A549 (cell line): ENCODE measurements at regions not wholly inside any gene's neighbourhood (a gene's known extent, or its start where the extent isn't known, plus 50 kb on each side); places are given as distances from the start of the nearest gene placed in this dataset.

Experiments used
- BCL3 ChIP-seq: fragments of >200 bp; sonication (Bioruptor Twin); formaldehyde crosslinking; IDR thresholded peaks from 3 replicates; pipeline ENCODE4 v1.6.1; 2016
- CEBPB ChIP-seq, 2 experiments: fragments of >200 bp in 1 of 2; sonication (Bioruptor Twin) in 1 of 2; formaldehyde crosslinking in 1 of 2; IDR thresholded peaks; 2 replicates each; pipeline ENCODE4 v1.6.1; 2012 to 2016
- CTCF ChIP-seq: fragments of >200 bp; sonication (Bioruptor Twin); formaldehyde crosslinking; IDR thresholded peaks from 3 replicates; pipeline ENCODE4 v1.5.1; 2016
- ELK1 ChIP-seq: fragments of 150-350 bp; IDR thresholded peaks from 2 replicates; pipeline ENCODE4 v1.6.1; 2014; ENCODE audit warnings: low read depth, mild to moderate bottlenecking, low read length
- MYC ChIP-seq: IDR thresholded peaks from 2 replicates; pipeline ENCODE4 v1.6.1; 2012; ENCODE audit warnings: mild to moderate bottlenecking, inconsistent platforms, low read length, improper control_type of control experiment, borderline replicate concordance
- PBX3 ChIP-seq: IDR thresholded peaks from 2 replicates; pipeline ENCODE4 v1.6.1; 2012
- POLR2A ChIP-seq: IDR thresholded peaks from 2 replicates; pipeline ENCODE4 v1.6.1; 2012; ENCODE audit warnings: mild to moderate bottlenecking, low read length
- RCOR1 ChIP-seq: fragments of 150-350 bp; IDR thresholded peaks from 2 replicates; pipeline ENCODE4 v1.6.1; 2014; ENCODE audit warnings: antibody characterized with exemption, low read length, low read depth
- SREBF2 ChIP-seq: fragments of 450-650 bp; IDR thresholded peaks from 2 replicates; pipeline ENCODE4 v1.6.1; 2014; ENCODE audit warnings: mild to moderate bottlenecking, moderate library complexity

- TF ChIP-seq PBX3: no peak
- TF ChIP-seq CTCF: no peak
- no peak for TF ChIP-seq SREBF2
- TF ChIP-seq RCOR1: no peak
- TF ChIP-seq MYC: no peak
- TF ChIP-seq ELK1: no peak
- no peak for TF ChIP-seq CEBPB (IDR thresholded peaks at IDR 0.05)
- no peak for TF ChIP-seq BCL3
- no peak for TF ChIP-seq POLR2A
Observed at GRCh38 chr7:110347081-110347480, 743.8 kb upstream of the LRRN3 start.
